NCI-H2227 (cell line): ENCODE measurements at regions not wholly inside any gene's neighbourhood (a gene's known extent, or its start where the extent isn't known, plus 50 kb on each side); places are given as distances from the start of the nearest gene placed in this dataset.

Source experiments
- DNase-seq: peaks from one replicate; lab custom pipeline; 2025; ENCODE audit not compliant: unreplicated experiment; lab: John Stamatoyannopoulos, UW

DNA sequence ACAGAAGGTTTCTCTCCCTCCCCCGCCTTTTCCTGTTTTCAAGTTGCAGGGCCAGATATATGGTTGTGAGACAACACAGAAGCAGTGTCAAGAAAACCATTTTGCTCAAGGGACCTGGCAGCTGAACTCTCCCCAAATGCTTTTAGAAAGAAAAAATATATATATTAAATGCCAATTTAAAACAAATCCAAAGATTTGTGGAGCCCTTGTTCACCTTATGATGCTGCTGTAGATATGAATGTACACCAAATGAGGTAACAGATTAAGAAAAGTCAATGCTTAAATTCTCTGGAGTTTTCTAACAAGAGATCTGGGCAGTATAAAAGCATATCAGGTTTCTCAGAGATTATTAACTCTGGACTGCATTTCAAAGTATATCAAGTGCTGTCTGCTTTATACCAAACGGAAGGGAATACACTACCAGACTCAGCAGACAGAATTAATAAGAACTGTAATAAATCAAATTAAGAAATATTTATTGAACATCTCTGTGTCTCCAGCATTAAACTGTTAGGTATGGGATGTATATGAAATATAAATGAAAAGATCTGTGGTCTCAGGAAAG is 357.5 kb downstream of the HDGFL1 start:
- DNase-seq, result no peak

DNA sequence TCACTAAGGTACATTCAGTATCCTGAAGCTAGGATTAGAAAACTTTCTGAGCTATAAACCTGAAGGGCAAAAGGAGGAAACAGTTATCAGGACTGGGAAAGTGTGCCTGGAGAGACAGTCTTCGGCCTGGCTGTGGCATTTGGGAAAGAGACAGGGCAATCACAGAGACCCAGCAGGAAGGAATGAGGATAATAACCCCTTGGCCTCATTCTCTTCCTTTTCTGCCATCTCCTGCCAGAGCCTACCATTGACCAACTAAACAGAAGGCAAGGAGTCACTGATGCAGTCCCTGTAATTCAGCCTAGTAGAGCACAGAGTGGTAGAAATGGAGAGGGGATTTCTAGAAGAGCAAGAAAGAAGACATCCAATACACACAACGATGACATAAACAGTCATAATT is 359.4 kb downstream of the HDGFL1 start:
- DNase-seq, result peak; percentile 14

DNA sequence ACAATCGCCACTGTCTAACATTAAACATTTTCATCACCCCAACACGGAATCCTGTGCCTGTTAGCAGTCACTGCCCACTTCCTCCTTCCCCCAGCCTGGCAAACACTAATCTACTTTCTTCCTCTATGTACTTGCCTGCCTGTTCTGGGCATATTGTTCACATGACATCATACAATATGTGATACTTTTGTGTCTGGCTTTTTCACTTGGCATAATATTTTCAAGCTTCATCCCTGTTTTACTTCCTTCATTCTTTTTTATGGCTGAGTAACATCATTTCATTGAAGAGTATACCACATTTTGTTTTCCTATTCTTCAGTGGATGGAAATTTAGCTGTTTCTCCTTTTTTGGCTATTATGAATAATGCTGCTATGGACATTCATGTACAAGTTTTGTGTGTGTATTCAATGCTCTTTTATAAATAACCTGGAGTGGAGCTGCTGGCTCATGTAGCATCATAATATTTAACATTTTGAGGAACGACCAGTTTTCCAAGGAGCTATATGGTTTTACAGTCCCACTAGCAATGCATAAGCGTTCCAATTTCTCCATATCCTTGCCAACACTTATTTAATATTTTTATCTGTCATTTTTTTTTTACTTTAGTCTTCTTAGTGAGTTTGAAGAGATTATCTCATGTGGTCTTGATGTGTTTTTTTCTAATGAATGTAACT is 360.1 kb downstream of the HDGFL1 start:
- no peak for DNase-seq

GRCh38 chr6:22940581-22941290 is 371.4 kb downstream of the HDGFL1 start:
- DNase-seq, result no peak

DNA sequence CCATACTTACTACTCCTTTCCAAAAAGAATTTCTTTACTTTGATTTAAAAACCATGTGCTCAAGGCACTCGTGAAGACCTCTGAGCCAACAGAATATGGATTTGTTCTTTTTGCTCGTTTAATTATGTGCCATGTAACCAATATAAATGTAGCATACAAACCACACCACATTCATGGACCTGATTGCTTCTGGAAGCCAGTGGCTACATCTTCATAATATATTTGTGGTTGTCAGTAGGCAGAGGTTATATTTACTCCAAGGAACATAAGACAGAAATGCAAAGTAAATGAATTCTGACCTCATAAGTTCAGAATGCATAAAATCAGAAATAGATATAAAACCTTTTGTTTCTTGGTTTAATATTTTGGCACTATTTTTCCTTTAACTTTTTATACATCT is 373.0 kb downstream of the HDGFL1 start:
- DNase-seq, result no peak

DNA sequence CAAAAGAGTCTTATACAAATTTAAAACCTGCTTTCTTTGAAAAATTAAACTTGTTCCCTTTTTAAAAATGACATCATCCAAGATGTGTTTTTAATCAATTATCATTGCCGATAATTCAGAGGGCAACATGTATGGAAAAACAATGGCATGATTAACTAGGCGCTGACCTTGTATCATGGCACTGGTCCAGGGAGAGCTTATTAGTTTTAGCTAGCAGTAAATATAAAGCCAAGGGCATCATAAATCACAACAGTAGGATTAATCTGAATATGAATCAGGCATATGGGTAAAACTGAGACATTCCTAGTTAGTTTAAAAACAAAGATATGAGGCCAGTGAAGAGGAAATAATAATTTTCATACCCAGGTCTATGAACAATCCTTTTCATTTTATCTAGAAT is 374.0 kb downstream of the HDGFL1 start:
- DNase-seq, result no peak

- DNase-seq, result peak; percentile 24
Observed at GRCh38 chr6:22949967-22950366, 380.6 kb downstream of the HDGFL1 start.

GRCh38 chr6:22952097-22952496 is 382.7 kb downstream of the HDGFL1 start:
- no peak for DNase-seq

GRCh38 chr6:22954749-22955385 is 385.5 kb downstream of the HDGFL1 start:
- no peak for DNase-seq

- DNase-seq, result peak; percentile 22
Observed at GRCh38 chr6:22956029-22956681, 386.8 kb downstream of the HDGFL1 start.

GRCh38 chr6:22958677-22959076 is 389.3 kb downstream of the HDGFL1 start:
- DNase-seq, result no peak

DNA sequence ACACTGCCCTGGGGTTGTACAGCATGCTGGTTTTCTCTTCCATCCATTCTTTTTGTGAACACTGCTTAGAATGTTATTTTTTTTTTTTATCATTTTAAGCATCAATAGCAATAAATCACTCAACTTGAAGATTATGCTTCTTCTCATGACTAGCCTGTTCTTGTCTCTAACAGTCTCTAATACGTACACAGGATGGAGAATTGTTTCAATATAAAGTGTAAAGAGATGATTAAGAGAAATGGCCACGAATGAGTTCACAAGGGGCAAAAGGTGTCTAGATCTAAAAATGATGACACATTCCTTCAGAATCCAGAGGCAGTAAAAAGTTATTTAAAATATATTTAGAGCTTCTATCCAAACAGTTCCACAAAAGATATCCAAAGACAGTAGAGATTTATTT is 390.2 kb downstream of the HDGFL1 start:
- DNase-seq, result no peak

DNA sequence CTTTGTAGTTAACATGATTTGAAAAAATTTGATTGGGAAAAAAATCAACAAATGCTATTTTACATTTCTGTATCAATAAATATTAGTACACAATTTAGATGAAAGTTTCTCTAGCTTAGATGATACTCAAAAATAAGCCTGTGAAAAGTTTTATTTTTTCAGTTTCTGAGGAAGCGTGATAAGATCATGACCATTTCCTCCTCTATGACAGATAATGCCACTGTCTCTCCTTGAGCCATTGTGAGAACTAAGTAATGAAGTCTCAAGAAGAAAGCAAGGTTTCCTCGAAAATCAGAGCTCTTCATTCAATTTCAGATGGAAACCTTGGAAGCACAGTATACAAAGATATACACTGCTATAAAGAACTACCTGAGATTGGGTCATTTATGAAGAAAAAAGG is 395.0 kb downstream of the HDGFL1 start:
- DNase-seq, result no peak

DNA sequence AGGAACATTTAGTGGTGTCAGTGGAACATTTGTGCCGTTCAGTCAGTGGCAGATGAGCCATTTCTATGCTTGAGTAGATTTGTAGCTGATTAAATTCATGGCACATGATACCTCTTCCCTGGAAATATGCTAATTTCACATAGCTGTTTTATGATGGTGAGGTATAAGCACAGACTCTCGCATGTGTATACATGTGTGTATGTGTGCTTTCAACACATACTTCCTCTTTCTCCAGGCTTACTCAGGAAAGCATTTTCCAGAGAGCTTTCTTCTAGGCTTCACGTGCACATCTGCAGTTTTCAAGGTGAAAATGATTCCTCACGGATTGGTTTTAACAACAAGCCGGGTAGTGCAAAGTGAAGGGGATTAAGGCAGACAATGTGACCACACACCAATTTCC is 396.5 kb downstream of the HDGFL1 start:
- DNase-seq, result peak; percentile 4

- DNase-seq, result no peak
Observed at GRCh38 chr6:22966691-22967422, 397.5 kb downstream of the HDGFL1 start.

DNA sequence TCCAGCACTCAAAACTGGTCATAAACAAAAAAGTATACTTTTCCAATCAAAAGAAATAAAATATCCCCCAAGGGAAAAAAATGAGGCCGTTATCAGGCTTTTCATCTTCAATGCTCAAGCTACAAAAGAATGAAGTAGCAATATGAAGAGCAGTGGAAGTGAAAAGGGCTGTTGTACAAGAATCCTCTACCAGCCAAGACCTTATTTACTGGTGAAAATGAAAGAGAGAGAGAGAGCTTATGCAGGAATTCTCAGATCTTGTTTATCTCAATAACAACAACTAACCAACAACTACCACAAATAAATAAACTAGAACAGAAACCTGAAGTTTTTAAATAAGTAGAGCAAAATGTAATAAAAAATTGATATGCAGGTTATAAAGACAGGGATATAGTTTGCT is 400.6 kb downstream of the HDGFL1 start:
- no peak for DNase-seq

DNA sequence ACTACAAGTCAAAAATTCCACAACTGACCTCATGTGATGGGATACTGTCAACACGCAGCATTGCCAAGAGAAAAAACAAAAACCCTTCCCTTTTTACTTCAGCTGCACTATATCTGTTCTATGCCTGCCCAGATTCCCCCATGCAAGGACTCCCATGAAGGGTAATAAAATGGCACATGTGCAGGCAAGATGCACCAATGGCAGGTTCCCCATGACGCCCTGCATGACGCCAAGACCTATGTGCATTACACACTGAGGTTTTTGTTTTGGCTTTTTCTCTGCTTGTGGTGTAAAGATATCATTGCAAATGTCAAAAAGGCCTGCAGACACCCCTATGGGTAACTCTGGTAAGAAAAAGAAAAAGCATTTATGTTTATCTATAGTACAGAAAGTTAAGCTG is 403.4 kb downstream of the HDGFL1 start:
- DNase-seq, result no peak

DNA sequence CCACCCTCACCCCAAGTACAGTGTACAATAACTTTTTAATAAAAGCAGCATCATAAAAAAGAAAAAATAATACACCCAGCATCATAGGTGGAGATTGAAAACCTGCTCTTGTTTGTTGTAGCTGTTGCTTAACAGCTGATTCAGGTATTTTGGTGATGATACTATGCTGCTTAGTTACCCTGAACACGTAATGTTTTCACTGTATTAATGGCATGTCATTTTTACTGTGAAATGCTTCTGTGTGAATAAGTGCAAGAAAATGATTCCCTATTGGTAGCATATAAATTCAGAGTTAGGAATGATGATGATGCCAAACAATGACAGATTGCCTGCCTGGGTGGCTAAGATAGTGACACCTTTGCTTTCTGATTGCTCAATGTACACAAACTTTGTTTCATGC is 405.7 kb downstream of the HDGFL1 start:
- DNase-seq, result no peak

- no peak for DNase-seq
Observed at GRCh38 chr6:22980446-22980845, 411.1 kb downstream of the HDGFL1 start.

DNA sequence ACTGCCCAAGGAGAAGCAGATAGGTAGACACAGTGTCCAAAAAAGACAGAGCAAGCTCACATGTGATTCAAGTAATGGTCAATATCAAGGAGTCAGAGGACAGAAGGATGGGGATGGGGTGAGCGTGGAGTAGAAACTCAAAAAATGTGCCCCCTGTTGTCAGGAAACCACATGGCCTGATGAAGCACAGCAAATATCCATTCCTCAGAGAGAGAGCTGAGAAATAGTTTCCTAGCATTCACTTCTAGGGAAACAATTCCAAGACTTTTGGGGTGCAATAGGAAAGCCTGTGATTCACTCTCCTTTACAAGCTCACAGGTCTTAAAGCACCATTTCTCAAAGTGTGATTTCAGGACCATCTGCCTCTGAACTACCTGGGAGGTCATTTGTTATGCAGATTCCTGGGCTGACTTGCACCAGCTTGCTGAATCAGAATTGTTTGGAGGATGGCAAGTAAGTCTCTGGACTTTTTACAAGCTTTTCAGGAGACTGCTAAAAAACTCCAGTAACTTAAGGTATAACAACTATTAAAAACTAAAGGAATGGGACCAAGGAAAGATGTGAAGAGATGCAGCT is 432.8 kb downstream of the HDGFL1 start:
- no peak for DNase-seq
